HG02623 (cell line): ENCODE measurements at regions not wholly inside any gene's neighbourhood (a gene's known extent, or its start where the extent isn't known, plus 50 kb on each side); places are given as distances from the start of the nearest gene placed in this dataset.
"Not testable (repeated sequence)": the region's sequence is repeated elsewhere in the genome, so short reads cannot be mapped to it uniquely, and the experiment has no call there.

Source experiments
- ATAC-seq: cut with Tn5 transposase; IDR thresholded peaks from one replicate; pipeline ENCODE4 v1.9.1; 2021; ENCODE audit warnings: moderate library complexity; ENCODE audit not compliant: unreplicated experiment

DNA sequence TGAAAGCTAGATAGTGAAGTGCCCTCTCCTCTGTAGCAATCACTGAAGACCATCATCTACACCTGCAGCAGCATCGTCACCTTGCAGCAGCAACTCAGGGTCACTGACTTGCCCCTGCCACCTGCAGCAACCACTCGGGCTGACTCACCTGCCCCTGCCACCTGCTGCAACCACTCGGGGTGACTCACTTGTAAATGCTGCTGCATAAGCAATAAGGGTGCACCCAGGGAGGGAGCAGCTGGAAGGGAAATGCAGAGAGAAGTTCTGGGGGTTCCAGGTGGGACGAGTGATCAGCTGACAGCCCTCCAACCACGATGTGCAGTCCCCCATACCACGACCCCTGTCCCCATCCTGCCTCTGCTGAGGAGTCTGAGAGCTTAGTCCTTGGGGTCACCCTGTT is 357.1 kb upstream of the SFSWAP start:
- ATAC-seq, result no peak

DNA sequence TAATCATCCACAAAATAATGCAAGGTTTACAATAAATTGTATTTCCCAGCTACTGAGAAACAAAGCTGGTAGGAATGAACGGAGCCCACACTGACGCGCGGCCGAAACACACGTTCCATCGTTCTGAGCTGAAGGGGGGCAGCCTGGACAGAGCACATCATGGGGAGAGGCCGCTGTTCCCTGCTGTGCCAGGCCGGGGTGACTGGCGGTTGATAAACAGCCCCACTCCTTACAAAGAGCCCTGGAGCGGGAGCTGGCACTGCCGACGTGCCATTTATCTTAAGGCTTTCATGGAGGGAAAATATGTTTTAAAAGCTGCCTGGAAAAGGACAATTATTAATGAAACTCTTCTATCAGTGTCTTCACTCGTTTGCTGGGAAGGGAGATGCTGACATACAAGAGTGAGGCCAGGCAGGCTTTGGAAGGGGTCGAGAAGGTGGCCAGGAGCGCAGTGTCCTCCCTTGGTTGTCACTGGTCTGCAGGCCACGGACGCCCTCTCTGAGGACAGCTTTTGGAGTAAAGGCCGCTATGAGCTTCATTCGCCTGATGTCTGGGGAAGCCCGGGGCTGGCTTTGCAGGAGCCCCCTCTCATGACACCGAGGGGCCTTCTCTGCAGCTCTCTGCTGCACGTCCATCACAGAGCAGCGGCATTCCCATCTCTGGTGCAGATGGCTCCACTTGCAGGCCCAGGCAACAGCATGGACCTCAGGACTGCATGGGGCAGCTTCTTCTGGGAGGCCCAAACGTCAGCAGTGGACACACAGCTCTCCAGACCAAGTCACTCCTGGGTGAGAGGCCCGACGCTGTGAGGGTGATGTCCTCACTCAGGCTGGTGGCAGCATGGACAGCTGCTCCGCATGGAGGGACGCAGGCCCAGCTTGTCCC is 355.3 kb upstream of the SFSWAP start:
- no peak for ATAC-seq

DNA sequence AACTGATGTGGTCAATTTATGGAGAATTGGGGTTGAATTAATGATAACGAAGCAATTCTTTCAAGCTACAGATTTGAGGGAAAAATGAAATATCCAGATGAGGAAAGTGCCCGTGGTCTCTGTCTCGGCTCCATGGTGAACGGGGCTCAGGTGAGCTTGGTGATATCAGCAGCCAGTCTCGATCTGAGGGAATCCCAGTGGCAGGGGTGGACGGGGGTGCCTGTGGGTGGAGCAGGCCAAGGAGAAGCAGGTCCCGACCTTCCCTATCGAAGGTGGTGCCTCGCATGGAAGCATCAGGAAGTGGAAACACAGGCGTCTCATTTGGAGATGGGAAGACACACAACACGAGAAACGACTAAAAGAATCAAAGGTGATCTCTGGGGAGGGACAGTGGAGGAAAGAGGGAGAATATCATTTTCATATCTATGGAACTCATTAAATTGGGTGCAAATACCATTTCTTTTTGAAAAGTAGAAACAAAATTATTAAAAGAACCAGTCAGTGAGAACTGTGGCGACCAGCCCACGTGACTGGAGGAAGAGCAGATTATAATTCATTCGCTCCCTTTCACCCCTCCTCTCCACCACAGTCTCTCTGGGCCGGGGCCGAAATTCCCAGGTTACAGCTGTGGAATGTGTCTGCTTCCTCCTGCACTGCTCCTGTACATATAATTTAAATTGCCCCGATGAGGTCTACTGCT is 354.3 kb upstream of the SFSWAP start:
- no peak for ATAC-seq

GRCh38 chr12:131357185-131357747 is 353.6 kb upstream of the SFSWAP start:
- ATAC-seq, result no peak

DNA sequence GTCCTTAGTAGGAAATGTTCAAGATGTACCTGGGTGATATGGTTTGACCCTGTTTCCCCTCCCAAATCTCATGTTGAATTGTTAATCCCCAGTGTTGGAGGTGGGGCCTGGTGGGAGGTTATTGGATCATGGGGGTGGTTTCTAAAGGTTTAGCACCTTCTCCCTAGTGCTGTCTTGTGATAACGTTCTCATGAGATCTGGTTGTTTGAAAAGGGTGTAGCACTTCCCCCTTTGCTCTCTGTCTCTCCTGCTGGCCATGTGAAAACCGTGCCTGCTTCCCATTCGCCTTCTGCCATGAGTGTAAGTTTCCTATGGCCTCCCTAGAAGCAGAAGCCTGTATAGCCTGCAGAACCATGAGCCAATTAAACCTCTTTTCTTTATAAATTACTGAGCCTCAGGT is 353.0 kb upstream of the SFSWAP start:
- ATAC-seq, result no peak

GRCh38 chr12:131362291-131363211 is 348.3 kb upstream of the SFSWAP start:
- ATAC-seq, result no peak

GRCh38 chr12:131363393-131363792 is 347.5 kb upstream of the SFSWAP start:
- no peak for ATAC-seq

DNA sequence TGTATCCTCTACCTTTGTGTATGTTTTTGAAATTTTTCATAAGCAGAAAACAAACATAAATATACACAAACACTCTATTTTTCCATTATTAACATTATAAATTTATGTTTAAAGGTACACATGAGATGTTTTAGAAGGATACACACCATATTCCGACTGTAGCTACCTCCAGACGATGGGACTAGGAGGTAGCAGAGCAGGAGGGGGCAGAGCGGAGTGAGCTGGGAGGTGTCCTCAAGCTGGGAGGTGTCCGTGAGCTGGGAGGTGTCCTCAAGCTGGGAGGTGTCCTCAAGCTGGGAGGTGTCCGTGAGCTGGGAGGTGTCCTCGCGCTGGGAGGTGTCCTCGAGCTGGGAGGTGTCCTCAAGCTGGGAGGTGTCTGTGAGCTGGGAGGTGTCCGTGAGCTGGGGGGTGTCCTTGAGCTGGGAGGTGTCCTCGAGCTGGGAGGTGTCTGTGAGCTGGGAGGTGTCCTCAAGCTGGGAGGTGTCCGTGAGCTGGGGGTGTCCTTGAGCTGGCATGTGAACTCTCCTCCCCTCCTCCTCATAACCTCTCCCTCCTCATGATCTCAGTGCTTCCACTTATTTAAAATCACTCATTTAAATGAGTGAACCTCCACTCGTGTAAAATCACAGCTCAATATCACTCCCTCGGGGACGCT is 346.9 kb upstream of the SFSWAP start:
- ATAC-seq, result no peak

DNA sequence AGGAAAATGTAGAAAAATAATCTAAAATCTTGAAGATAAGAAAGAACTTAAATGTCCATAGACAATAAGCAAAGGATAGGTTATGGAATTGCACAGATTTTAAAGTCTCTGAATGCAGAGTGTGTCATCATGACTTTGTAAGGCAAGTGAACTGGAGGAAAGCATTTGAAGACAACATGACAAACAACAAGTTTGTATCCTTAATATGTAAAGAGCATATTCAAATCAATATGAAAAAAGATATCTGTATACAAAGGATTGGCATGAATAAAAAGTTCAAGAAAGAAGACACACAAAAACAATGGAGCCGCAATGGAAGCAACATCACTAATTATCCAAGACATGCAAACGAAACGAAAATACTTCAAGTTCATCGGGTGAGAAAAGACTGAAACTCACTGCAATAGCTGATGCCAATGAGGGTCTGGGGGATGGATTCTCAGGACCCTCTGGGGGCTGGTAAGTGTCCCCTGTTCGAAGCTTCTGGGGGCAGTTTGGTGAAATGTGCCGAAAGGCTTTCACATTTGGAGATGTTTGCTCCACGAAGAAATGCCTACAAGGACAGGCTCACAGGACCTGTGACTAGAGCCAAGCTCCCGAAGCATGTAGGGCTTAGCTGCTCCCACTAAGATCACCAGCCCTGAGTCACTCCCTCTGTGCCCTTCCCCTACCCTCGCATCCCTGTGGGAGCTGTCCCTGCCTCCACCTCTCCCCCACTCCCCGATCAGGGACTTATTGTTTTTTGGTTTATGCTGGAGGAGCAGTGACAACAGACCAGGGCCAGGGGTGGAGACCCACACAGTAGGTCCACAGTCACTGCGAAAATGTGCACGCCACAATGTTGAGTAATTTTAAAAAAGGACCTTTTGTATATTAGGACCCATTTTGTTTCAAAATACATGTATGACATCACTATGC is 345.7 kb upstream of the SFSWAP start:
- no peak for ATAC-seq

DNA sequence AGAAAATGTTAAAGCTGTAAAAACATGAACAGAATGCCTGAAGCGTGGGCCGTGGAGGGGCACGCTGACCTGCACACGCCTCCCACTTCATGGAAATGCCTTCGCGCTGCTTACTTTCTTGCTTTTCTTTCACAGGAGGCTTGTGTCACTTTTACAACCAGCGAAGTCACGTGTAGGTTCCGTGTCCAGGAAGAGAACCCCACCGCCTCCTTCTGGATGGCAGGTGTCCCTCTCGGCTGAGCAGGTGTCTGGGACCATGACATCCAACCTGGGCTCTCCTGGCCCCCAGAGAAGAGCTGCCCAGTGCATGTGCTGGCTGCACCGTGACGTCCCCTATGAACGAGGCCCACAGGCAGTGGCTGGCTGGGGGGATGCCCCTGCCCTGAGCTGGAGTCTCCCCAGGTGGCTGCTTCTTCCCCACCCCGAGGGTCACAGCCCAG is 345.0 kb upstream of the SFSWAP start:
- no peak for ATAC-seq

GRCh38 chr12:131366261-131366871 is 344.5 kb upstream of the SFSWAP start:
- no peak for ATAC-seq

- ATAC-seq, result not testable (repeated sequence)
These were observed 343.6 kb upstream of the SFSWAP start for GRCh38 chr12:131367067-131367982.

GRCh38 chr12:131367983-131368667 is 342.8 kb upstream of the SFSWAP start:
- ATAC-seq, result no peak

DNA sequence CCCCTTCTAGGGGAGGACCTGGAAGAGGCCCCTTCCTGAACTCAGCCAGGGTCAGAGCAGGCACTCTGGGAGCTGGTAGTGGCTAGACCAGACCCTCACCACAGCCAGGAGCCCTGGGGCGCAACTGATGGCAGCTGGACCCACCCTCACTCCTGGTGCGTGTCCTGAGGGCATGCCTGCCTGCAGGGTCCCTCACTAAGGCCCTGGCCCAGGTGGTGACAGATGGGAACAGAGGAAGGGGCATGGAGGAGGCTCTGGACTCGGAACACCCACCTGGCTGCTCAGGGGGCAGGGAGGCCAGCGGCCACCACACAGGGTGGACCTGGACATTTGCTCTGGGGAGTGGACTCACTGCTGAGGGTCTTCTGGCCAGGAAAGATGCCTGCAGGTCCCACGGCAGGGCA is 342.2 kb upstream of the SFSWAP start:
- no peak for ATAC-seq

GRCh38 chr12:131369094-131369845 is 341.6 kb upstream of the SFSWAP start:
- no peak for ATAC-seq

- ATAC-seq, result no peak
These were observed 340.6 kb upstream of the SFSWAP start for GRCh38 chr12:131370321-131370720.
